ENCODE measurements at regions not wholly inside any gene's neighbourhood (a gene's known extent, or its start where the extent isn't known, plus 50 kb on each side); places are given as distances from the start of the nearest gene placed in this dataset. TPM values are rescaled to one million over a fixed set of nuclear protein-coding genes. Genes with fewer than 3 reads are reported as not detected.

- DNase-seq, result no peak
Measured at GRCh38 chr4:134326866-134327265, 125.3 kb upstream of the PABPC4L start.

- DNase-seq, result no peak
Measured at GRCh38 chr4:134324179-134324578, 122.6 kb upstream of the PABPC4L start.

GRCh38 chr4:134320048-134320447 lies 118.5 kb upstream of the PABPC4L start:
- no peak for DNase-seq

DNA sequence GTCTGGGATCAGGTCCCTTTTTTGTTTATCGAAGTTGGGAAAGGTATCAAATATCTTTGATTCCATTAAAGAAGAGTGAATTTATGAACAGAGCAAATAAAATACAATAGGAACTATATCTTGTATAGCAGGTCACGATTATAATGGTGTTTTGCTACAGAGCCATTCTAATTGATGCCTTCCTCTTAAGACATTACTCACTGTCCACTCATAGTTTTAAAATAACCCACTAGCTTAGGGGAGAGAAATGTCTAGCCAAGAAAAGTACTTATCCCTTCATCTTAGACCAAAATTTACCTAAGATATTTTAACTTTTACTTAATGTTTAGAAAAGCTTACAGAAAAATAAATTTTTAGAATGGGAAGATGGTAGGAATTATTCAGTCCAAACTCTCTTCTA lies 112.0 kb upstream of the PABPC4L start:
- no peak for DNase-seq

- no peak for DNase-seq
Measured at GRCh38 chr4:134309715-134310114, 108.1 kb upstream of the PABPC4L start.

- no peak for DNase-seq
Measured at GRCh38 chr4:134308910-134309309, 107.3 kb upstream of the PABPC4L start.

DNA sequence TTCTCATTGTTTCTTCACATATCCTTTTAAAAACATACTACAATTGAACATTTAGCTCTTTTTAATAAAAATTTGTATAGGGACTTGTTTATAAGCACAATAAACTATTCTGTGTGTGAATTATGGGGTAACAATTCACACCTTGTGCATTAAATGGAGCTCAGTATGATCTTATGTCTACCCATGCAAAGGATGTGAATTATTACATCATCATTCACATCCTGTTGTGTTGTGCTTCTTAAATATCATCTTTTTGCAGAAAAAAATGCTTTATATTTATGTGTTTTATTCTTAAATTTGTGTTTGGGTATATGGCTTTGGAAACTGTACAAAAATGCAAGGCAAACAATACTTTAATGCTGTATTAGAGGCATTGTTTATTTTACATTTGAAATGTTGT lies 96.7 kb upstream of the PABPC4L start:
- DNase-seq, result no peak

GRCh38 chr4:134297765-134298164 lies 96.2 kb upstream of the PABPC4L start:
- DNase-seq, result no peak

- DNase-seq, result no peak
Measured at GRCh38 chr4:134282680-134283079, 81.1 kb upstream of the PABPC4L start.

DNA sequence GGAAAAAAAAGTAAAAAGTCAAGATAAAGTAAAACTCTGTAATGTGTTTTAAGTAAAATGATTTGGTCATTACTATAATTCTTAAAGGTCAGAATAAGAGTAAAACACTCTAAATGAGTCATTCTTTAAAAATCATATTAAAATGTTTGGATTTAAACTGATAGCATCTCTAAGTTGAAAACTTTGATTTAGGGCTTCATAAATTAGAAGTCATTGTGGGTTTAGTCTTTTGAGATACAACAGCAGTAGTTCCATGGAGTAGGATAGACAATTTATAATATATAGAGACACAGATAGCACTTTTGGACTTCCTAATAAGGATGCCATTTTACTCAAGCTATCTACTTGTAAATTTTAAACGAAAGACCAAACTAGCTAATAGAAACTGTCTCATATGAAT lies 77.1 kb upstream of the PABPC4L start:
- no peak for DNase-seq

DNA sequence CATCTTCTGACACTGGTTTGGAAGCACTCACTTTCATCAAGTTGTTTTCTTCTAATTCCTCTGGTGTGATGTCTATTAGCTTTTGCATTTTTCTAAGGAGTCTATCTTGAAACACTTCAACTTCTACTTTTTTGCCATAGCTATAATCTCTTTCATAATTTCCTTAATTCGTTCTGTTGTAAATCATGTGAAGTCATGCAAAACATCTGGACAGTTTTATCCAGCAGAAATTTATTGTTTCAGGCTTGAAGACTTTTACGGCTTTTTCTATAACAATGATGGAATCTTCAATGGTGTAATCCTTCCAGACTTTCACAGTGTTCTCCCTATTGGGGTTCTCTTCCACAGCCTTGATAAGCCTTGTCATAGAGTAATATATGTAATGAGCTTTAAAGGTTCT lies 74.9 kb upstream of the PABPC4L start:
- no peak for DNase-seq

DNA sequence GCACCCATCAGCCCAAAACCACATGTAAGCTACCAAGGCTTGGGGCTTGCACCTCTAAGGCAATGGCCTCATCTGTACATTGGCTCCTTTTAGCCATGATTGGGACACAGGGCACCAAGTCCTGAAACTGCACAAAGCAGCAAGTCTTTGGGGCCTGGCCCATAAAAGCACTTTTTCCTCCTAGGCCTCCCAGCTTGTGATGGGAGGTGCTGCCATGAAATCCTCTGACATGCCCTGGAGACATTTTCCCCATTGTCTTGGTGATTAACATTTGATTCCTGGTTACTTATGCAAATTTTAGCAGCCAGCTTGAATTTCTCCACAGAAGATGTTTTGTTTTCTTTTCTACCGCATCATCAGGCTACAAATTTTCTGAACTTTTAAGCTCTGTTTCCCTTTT lies 58.5 kb upstream of the PABPC4L start:
- no peak for DNase-seq

Small RNA genes lying in the stretch of these regions (small RNA-seq; reads per million reads assigned to genes)
- gene AC104619.4 (not detected), gene RF00026 (not detected)

All from occipital lobe (tissue), 2 donors.